PC-9 (cell line): ENCODE measurements at regions not wholly inside any gene's neighbourhood (a gene's known extent, or its start where the extent isn't known, plus 50 kb on each side); places are given as distances from the start of the nearest gene placed in this dataset.

Source experiments
- CTCF ChIP-seq: fragments of 200-600 bp; sonication (generic); conservative IDR thresholded peaks from 2 replicates; pipeline ENCODE4 v1.6.1; 2017; ENCODE audit warnings: mixed run types, antibody characterized with exemption, mild to moderate bottlenecking, moderate library complexity
- EZH2 ChIP-seq: fragments of 200-600 bp; sonication (generic); IDR thresholded peaks from 2 replicates; pipeline ENCODE4 v1.8.0; 2017; ENCODE audit warnings: antibody characterized with exemption, low read depth

DNA sequence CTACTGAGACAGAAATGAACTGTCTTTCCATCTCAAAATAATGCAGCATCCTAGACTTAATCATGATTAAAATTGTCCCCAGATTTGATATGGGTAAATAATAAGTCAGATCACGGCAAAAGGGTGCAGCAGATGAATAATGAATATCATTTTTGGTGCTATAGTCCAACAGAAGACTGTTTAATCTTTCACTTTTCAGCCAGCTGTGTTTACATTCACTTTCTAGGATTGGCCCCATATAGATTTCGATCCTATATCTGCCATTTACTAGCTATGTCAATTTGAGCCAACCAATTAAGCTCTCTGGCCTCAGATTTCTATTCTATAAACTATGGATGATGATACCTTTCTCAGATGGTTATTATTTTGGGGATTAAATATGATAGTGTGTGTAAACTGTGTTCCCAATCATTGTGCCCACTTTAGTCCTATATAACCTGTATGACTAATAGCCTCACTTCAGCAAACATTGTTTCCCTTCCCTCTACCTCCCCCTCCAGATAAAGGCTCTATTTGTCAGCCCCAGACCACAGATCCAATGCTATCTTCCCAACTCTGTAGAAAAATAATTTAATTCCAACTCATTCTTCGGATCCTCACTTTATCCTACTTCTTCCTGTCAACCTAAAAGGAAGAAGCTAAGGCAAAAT, 53.6 kb upstream of the NT5E start:
- TF ChIP-seq CTCF (no peak), EZH2 (no peak)
